ENCODE measurements at regions not wholly inside any gene's neighbourhood (a gene's known extent, or its start where the extent isn't known, plus 50 kb on each side); places are given as distances from the start of the nearest gene placed in this dataset.

GRCh38 chr19:32294871-32295438 is 50.5 kb upstream of the ZNF507 start:
- intact Hi-C loops (cut with DNase I) = no loop called here
- no peak overlapping the region for H3K27ac ChIP-seq
- no peak overlapping the region for H3K4me3 ChIP-seq
- WGBS = 87% methylated on average over 6 of the region's 6 CpGs
- no peak for TF ChIP-seq CTCF (IDR thresholded peaks at IDR 0.05)
- H3K36me3 ChIP-seq = no peaks in the 10 kb centered on the region
- no peaks in the 10 kb centered on the region for H3K4me1 ChIP-seq (replicated peaks)
- no peaks in the 10 kb centered on the region for H3K9me3 ChIP-seq
- no peak for DNase-seq (ENCODE audit: low spot score)
- H3K27me3 ChIP-seq (replicated peaks; ENCODE audit: insufficient read depth) = no peaks in the 10 kb centered on the region

Small RNAs in the stretch of these regions (small RNA-seq; reads per million reads assigned to genes)
- 0 reads per million in 2 donors for gene AC011456.1
- gene RNA5SP471 = 0 reads per million in 2 donors
- gene RNA5SP472 = 0.10 to 0.93 reads per million in 2 donors
- 0 reads per million in 2 donors for gene RNU6-967P
